Neuron (in vitro differentiated cells): ENCODE measurements at regions not wholly inside any gene's neighbourhood (a gene's known extent, or its start where the extent isn't known, plus 50 kb on each side); places are given as distances from the start of the nearest gene placed in this dataset.
"Not testable (repeated sequence)": the region's sequence is repeated elsewhere in the genome, so short reads cannot be mapped to it uniquely, and the experiment has no call there.

ENCODE experiments used
- H2AFZ ChIP-seq: one replicate; pipeline ENCODE4 v1.6.1; 2013; ENCODE audit warnings: low read depth, mild to moderate bottlenecking, inconsistent platforms, low read length, moderate library complexity
- H3K27me3 ChIP-seq: one replicate; pipeline ENCODE4 v1.6.1; 2013; ENCODE audit warnings: low read length; ENCODE audit not compliant: insufficient read depth
- H3K36me3 ChIP-seq: one replicate; pipeline ENCODE4 v1.6.1; 2013; ENCODE audit warnings: low read length; ENCODE audit not compliant: insufficient read depth
- H3K4me1 ChIP-seq: one replicate; pipeline ENCODE4 v1.6.1; 2013; ENCODE audit warnings: low read length; ENCODE audit not compliant: insufficient read depth
- H3K4me3 ChIP-seq: 2 replicates; pipeline ENCODE4 v1.5.1; 2013; ENCODE audit warnings: mild to moderate bottlenecking, low read length, moderate library complexity
- H3K9me3 ChIP-seq: one replicate; pipeline ENCODE4 v1.6.1; 2013; ENCODE audit warnings: low read length

DNA sequence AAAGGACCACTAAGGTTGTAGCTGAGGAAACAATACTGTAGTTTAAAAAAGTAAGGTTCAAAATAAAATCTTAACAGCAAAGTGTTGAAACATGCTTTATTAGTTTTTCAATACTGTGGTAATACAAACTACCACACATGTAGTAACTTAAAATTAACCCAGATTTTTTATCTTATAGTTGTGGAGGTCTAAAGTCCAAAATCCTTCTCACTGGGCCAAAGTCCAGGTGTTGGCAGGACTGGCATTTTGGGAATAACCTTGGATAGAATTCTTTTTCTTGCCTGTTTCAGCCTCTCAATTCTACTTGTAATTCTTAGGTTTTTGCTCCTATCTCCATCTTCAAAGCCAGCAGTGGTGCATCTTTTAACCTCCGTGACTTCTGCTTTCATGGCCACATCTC, 942.0 kb downstream of the TSN start:
- H3K36me3 ChIP-seq = no peaks in the 10 kb centered on the region
- H3K9me3 ChIP-seq = no peaks in the 10 kb centered on the region
- H3K4me1 ChIP-seq = no peaks in the 10 kb centered on the region
- no peak overlapping the region for H3K4me3 ChIP-seq
- H2AFZ ChIP-seq = no peak overlapping the region
- H3K27me3 ChIP-seq = no peaks in the 10 kb centered on the region

- Histone ChIP-seq H3K27me3 (no peaks in the 10 kb centered on the region), H3K9me3 (no peaks in the 10 kb centered on the region), H3K36me3 (no peaks in the 10 kb centered on the region), H2AFZ (no peak overlapping the region), H3K4me1 (no peaks in the 10 kb centered on the region), H3K4me3 (no peak overlapping the region)
These were observed 948.2 kb downstream of the TSN start for GRCh38 chr2:122703676-122704075.

DNA sequence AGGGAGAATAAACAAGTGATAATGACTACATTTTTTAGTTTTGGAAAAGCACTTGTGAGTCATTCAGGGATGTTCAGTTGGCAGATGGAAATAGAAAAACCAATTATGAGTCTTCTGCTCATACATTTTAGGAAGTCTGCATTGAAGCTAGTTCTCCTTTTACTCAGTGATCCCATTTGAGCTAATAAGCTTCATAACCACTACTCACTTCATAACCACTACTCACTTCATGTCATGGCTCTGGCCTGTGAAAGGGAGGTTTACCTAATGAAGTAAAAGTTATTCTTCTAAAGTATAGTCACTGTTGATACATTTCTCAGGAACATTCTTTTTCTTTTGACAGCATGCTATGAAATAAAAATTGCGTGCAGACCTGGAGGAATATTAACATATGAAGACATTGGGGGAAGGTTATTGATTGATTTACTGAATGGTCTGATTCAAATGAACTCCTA, 948.7 kb downstream of the TSN start:
- Histone ChIP-seq H3K9me3 (no peaks in the 10 kb centered on the region), H3K4me3 (no peak overlapping the region), H3K4me1 (no peaks in the 10 kb centered on the region), H2AFZ (no peak overlapping the region), H3K36me3 (no peaks in the 10 kb centered on the region), H3K27me3 (no peaks in the 10 kb centered on the region)

- no peak overlapping the region for H2AFZ ChIP-seq
- no peaks in the 10 kb centered on the region for H3K36me3 ChIP-seq
- H3K9me3 ChIP-seq = no peaks in the 10 kb centered on the region
- no peaks in the 10 kb centered on the region for H3K27me3 ChIP-seq
- H3K4me3 ChIP-seq = no peak overlapping the region
- no peaks in the 10 kb centered on the region for H3K4me1 ChIP-seq
These were observed 950.3 kb downstream of the TSN start for GRCh38 chr2:122705746-122706145.

DNA sequence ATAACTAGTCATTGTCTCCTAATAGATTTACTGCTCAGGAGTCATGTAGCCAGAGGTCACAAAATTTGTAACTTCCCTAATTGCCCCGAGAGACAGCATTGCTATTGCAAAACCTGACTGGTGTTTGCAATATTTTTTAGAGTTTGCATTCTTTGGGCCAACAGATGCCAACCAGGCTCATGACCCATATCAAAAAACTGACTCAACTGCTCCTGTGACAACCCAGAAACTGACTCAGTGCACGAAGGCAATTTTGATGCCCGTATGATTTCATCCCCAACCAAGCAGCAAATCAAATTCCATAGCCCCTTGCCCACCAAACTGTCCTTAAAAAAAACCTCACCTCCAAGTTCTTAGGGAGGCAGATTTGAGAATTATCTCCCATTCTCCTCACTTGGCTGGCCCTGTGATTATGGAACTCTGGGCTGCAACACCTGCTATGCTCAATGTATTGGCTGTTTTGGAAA, 951.3 kb downstream of the TSN start:
- no peaks in the 10 kb centered on the region for H3K27me3 ChIP-seq
- no peak overlapping the region for H2AFZ ChIP-seq
- no peaks in the 10 kb centered on the region for H3K9me3 ChIP-seq
- H3K4me1 ChIP-seq = no peaks in the 10 kb centered on the region
- no peaks in the 10 kb centered on the region for H3K36me3 ChIP-seq
- no peak overlapping the region for H3K4me3 ChIP-seq

GRCh38 chr2:122707224-122707824, 951.9 kb downstream of the TSN start:
- Histone ChIP-seq H3K9me3 (no peaks in the 10 kb centered on the region), H3K4me3 (no peak overlapping the region), H3K27me3 (no peaks in the 10 kb centered on the region), H2AFZ (no peak overlapping the region), H3K36me3 (no peaks in the 10 kb centered on the region), H3K4me1 (no peaks in the 10 kb centered on the region)

GRCh38 chr2:122710049-122710448, 954.6 kb downstream of the TSN start:
- Histone ChIP-seq H3K4me1 (no peaks in the 10 kb centered on the region), H3K27me3 (no peaks in the 10 kb centered on the region), H3K4me3 (no peak overlapping the region), H2AFZ (no peak overlapping the region), H3K36me3 (no peaks in the 10 kb centered on the region), H3K9me3 (no peaks in the 10 kb centered on the region)

GRCh38 chr2:122713800-122714199, 958.3 kb downstream of the TSN start:
- no peaks in the 10 kb centered on the region for H3K36me3 ChIP-seq
- no peak overlapping the region for H3K4me3 ChIP-seq
- H3K27me3 ChIP-seq = no peaks in the 10 kb centered on the region
- no peak overlapping the region for H2AFZ ChIP-seq
- no peaks in the 10 kb centered on the region for H3K4me1 ChIP-seq
- H3K9me3 ChIP-seq = no peaks in the 10 kb centered on the region

DNA sequence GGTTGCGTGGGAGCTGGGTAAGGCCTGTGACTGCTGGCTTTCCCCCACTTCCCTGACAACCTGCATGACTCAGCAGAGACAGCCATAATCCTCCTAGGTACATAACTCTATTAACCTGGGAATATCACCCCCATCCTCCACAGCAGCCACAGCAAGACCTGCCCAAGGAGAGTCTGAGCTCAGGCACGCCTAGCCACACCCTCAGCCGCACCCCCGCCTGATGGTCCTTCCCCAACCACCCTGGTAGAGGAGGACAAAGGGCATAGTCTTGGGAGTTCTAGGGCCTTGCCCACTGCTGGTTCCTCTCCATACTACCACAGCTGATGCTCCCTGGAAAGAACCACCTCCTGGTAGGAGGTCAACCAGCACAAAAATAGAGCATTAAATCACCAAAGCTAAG, 965.4 kb downstream of the TSN start:
- not testable (repeated sequence) for H2AFZ ChIP-seq, H3K4me1 ChIP-seq, H3K36me3 ChIP-seq

DNA sequence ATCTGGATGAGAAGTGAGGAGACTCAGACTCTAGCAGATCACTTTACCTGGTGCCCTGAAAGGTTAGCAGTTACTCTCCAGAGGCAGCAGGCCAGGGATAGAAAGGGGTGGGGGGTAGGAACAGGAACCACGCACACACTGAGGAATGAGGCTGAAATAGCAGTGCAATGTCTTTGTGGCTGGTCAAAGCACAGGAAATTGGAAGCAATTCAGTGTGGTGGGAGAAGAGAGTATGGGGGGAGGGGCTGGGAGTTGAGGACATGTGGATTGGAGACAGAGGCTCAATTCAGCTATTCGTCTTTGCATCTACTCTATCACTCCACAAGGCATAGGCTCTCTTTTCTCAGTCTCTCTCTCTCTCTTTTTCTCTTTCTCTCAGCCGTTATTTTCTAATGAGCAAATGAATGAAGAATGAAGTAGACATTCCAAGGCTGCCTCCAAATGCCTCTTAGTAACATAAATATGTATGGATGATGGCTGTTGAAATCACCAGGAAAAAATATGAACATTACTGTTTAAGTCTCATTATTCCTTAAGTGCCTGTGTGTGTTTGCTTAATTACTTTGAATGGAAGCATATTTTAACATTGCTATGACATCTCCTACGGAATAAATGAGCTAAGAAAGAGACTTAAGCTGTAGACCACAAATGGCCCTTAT, 979.4 kb downstream of the TSN start:
- Histone ChIP-seq H3K9me3 (no peaks in the 10 kb centered on the region), H3K36me3 (no peaks in the 10 kb centered on the region), H3K27me3 (no peaks in the 10 kb centered on the region), H3K4me1 (peaks cover 8% of the 10 kb centered on the region), H2AFZ (peak overlapping the region; percentile 12), H3K4me3 (no peak overlapping the region)

More for the DNA sequence above, 965.4 kb downstream of the TSN start:
- H3K27me3 ChIP-seq, H3K9me3 ChIP-seq, H3K4me3 ChIP-seq: not testable (repeated sequence)

DNA sequence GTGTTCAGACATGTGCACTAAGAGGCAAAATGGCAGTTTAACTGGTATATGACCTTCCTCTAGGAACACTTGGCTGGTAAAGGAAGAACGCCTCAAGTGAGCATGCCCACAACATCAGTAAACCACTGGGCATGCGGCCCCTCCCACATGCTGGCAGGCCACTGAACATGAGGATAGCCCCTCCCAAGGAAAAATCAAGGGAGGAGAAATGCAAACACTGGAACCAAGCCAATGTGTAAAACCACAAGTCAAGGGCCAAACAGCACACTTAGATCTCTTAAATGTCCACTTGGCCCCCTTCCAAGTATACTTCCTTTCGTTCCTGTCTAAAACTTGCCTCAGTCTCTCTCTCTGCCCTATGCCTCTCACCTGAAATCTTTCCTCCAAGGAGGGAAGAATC, 980.8 kb downstream of the TSN start:
- Histone ChIP-seq H3K9me3 (no peaks in the 10 kb centered on the region), H3K4me3 (no peak overlapping the region), H2AFZ (no peak overlapping the region), H3K36me3 (no peaks in the 10 kb centered on the region), H3K27me3 (no peaks in the 10 kb centered on the region), H3K4me1 (peaks cover 8% of the 10 kb centered on the region)

GRCh38 chr2:122737429-122738077, 982.1 kb downstream of the TSN start:
- H2AFZ ChIP-seq = no peak overlapping the region
- no peaks in the 10 kb centered on the region for H3K9me3 ChIP-seq
- peaks cover 8% of the 10 kb centered on the region for H3K4me1 ChIP-seq
- H3K36me3 ChIP-seq = no peaks in the 10 kb centered on the region
- H3K27me3 ChIP-seq = no peaks in the 10 kb centered on the region
- no peak overlapping the region for H3K4me3 ChIP-seq

DNA sequence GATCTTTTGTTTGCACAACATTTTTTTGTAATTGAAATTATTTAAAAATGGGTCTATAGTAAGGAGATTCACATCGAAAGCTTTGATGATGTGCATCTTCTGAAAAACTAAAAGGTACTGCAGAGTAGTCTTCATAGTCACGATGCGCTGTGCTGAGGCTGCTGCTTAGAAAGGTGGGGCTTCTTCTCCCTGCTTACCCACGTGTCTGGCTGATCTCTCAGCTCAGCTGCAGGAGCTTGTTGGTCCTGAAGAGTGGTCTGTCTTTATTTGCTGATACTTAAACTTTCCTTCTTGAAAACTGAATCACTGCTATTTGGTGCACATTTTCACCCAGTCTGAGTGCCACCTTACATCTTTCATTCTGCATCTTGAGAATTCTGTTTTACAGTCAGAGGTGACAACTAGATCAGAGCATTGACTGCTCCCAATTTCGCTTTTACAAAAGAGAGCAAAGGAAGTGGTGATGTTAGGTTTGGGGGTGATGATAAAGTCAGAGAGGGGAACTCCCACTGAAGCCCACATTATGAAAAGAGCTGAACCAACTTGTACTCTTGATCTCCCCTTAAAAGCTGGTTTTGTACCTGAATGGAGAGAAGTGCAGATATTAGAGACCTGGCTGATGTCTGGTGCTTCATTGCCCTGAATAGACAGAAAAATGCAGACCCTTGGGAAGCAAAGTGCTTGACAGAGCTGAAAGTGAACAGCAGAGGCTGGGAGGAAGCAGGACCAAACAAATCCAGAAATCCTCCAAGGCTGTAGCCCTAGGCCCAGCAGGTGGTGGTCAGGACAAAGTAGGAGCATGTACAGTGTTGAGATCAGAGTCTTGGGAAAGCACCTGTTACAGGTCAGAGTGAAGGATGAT, 984.5 kb downstream of the TSN start:
- peaks cover 2% of the 10 kb centered on the region for H3K4me1 ChIP-seq
- H3K36me3 ChIP-seq = no peaks in the 10 kb centered on the region
- no peaks in the 10 kb centered on the region for H3K27me3 ChIP-seq
- H3K4me3 ChIP-seq = no peak overlapping the region
- H3K9me3 ChIP-seq = no peaks in the 10 kb centered on the region
- H2AFZ ChIP-seq = no peak overlapping the region
